ENCODE measurements at regions not wholly inside any gene's neighbourhood (a gene's known extent, or its start where the extent isn't known, plus 50 kb on each side); places are given as distances from the start of the nearest gene placed in this dataset.
A peak's percentile ranks its signal among the peaks of the same experiment; 100 is the strongest.

DNA sequence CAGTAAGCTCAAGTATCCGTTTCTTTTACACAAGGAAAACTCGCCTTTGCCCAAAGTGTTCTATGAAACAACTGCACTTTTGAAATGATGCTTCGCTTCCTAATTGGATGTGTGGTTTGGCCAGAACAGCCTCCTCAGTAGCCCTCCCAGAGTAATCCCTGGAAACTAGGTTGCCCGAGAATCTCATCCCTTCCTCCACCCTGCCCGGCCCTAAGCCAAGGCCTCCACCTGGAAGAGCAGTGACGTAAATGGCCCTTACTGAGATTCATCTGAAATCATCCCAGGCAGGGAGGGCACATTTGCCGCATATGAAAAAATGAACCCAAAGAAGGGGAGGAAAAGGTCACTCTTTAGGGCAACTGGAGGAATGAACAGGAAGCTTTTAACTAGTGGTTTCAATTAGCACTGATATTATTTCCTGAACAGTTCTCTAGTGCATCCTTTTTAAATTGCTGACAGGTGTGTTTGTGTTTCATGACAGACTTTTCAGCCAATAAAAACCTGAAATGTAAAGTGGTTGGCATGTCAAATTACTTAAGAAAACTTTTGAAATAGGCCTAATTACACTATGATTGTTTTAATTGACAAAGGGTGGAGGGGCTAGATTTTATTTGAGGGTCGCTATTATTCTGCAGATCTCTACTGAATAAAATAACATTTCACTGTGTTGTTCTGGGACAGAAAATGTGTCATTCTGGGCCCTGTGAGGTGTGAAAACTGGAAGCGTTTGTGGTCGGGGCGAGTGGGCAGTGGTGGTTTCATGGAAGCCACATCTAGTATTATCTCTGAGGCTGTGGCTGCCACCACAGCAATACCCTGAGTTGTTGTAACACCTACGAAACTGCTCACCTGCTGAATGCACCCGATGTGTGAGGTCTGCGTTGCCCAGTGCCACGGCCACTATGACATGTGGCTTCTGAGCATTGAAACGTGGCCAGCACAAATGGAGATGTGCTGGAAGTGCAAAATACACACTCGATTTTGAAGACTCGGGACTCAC, 112.1 kb downstream of the ZIC5 start:
- DNase-seq, result no peak

DNA sequence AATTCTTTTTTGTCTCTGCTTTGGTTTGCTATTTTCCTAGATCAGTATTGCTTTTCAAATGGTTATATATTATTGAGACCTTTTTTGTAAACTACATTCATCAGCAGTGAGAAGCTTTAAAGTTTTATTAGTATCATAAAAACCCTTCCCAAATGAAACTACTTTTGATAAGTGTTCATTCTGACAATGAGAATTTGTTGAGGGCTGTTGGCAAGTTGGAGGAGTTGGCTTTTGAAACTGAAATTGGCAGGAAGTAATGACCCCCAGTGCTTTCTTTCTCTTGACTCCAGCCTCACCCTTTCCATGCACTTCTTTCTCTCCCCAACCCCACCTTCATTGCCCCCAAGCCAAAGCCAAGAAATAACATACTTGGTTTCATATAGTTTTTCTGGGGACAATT, 113.8 kb downstream of the ZIC5 start:
- no peak for DNase-seq

DNA sequence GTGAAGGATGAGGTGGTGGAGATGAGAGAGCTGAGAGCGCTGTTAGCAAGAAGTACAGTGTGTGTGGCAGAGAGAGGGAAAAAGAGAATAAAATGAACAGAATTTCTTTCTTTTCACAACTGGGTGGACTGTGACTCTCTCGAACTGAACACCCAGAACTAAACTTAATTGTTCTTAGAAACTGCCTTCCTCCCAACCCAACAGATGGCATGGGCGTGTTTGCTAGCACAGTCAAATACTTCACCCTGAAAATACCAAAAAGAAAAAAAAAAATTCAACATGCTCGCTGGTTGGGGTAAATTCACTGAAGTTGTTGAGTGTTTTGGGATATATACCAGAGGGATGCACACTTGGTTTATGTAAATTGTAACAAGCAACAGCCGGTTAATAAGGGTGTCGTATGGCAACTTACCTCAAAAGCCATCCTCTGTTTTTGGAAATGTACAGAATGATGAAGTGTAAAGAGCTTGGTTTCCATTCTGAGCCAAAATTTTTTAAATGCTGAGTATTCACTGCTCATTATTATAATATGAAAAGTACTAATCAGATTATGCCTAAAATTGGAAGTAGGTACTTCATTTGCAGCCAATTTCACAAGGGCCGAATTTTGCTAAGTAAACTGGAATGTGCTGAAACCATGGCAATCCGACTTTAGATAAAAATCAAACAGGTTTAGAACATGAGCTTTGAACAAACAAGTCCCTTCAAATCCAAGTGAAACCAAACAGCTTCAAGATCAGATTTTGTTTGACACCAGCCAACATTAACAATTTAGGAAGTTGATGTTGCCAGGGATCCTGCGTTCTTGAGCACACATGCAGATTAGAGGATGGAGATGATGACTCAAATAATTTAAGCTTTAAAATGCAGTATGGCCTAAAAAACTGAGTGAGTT, 115.8 kb downstream of the ZIC5 start:
- DNase-seq, result peak; percentile 9

DNA sequence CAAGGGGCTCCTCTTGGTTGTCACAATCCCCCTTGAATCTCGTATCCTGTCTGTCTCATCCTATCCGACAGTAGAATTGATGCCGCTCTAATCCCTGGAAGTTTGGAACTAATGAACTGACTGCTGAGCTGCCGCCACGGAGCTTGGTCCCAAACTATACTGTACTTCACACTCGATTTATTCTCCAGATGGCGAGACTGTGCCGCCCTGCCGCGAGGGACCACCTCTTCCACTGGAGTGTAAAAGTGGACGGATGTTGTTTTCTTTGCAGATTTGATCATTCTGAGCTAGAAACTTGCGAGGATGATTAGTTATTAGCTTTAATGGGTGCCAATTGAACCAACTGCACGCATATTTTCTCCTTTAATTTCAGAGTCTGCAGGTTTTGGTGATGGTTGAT, 117.2 kb downstream of the ZIC5 start:
- peak; percentile 15 for DNase-seq

DNA sequence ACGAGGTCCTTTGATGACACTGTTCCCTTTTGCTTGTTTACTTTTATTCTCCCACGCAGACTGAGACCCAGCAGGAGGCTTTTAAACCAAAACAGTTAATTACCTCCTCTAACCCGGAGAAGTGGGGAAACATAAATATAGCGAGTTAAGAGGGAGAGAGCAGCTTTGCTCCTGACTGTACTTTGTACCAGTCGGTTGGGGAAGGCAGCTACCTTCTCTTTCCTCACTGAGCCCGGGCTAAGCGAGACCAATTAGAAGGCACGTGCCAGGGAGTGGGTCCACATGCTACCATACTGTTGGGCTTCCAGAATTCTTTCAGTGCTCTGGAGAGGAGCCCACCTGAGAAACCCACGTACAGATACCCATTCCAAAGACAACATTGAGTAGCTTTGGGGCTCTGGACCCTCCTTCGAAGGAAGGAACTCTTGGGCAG, 124.2 kb downstream of the ZIC5 start:
- no peak for DNase-seq

DNA sequence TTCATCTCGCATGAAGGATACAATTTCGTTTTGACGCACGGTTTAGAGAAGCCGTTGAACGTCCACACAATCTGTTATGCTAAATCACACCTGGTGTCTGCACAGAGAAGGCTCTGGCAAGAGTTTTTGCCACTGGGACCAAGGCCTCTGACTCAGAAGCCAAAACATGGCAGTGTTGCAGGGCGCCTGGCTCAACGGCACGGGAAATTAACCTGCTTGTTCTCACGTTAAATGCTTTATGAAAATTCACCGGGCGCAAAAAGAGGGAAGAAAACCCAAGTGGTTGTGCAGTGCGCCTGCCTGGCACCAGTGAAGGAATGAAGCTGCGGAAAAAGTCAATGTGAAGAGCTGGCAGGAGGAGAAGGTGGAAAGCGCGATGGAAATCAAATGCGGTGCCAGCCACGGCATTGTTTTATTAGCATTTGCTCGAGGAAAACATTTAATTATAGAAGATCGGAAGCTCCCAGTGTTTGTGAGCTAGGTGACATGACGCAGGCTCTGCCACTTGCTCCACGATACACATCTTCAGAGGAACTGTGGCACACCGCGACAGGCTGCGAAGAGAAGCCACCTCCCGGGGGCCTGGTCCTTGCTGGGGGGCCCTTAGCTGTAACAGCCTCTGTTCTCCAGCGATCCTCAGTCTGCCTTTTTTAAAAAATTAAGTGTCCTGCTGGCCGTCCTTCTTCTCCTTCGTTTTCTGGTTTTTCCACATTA, 126.2 kb downstream of the ZIC5 start:
- no peak for DNase-seq

DNA sequence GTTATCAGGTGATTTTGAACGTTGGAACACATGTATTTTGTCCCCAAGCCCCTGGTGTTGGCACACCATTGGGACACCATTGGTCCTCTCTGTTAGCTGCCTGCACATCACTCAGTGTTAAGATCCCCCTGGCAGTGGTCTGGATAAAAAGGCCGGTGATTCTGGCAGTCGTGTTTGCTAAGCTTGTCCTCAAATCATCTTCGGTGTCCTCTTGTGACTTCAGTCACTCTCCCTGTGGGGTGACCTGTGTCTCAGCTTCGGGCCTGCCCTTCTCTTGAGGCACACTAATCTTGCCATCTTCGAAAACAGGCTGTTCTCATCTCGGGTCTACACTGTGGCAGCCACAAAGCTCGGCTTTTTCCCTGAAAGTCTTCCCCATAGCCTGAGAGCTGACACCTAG, 127.1 kb downstream of the ZIC5 start:
- DNase-seq, result no peak

DNA sequence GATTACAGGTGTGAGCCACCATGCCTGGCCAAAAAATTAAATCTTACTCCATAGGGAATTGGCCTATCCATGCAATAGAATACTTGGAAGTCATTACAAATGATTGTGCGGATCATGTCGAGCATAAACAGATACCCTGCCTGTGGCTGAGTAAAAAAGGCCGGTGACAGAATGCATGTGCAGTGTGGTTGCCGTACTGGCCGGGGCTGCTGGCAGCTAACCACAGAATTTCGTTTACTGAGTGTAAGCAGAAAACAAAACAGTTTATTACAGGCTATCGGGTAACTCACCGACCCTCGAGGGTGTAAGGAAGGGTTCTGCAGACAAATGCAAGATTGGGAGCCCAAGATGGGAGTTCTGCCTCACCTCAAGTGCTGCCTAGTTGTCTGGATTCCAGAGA, 127.7 kb downstream of the ZIC5 start:
- DNase-seq, result no peak

DNA sequence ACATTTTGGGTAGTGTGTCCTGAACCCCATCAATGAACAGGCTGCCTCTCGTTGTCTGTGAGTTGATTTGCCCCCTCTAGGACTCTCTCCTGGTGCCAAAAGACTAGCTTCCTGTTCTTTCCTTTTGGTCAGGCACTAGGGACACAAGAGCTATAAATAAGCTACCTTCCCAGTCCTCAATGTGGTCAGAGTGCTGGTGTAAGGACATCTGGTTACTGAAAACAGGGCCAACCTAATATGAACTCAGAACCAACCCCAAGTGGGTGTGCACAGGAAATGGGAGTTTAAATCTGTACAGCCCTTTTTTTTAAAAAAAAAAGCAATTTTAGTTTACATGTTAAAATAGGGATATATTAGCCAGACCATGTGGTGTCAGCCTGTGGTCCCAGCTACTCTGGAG, 129.2 kb downstream of the ZIC5 start:
- DNase-seq, result no peak

DNA sequence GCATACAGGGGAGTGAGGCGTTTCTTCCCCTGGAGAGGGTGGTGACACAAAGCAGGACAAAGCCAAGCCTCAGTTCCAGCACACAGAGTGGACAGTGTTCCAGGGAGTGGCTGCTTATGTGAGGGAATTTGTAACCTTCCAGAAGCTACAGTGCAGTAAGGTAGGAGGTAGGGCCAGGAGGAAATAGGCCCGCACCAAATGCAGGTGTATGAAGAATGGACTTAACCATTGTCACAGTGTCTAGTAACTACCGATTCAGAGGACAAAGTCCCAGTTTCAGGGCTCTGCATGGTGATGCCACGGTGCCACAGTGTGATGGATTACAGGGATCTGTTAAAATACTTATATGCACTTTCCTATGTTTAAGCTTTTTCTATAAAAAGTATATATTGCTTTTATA, 135.3 kb downstream of the ZIC5 start:
- DNase-seq, result no peak

DNA sequence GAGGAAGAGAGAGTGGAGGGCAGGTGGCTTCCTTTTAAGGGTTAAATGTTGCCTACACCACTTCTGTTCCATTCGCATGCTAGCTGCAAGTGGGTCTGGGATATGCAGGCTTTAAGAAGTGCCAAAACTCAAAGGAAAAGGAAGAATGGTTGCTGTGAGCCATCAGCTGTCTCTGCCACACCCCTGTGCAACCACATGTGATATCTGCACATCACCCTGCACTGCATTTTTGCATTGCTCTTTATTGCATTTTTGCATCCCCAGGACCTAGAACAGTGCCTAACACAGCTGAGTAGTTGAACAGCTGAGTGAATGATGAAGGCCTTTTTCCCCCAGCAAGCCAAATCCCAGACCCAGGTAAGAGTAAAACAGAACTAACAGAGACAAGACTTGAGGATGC, 136.1 kb downstream of the ZIC5 start:
- DNase-seq, result no peak

DNA sequence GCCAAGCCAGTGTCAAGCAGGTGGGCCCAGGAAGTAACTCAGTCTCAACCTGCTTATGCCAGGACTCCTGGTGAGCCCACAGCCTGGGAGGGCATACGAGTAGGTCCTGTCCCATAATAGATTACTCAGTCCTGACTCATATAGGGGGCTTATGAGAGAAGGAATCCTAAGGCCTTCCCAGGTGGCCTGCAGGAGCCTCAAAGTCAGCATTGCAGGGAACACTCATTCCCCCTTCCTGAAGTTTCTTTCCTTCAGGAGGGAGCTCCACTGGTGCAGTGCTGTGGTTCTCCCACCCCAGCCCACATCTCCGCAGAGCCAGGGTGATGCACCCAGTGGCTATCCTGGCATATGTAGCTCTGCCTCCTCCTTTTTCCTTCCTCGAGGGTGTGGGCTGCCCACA, 137.3 kb downstream of the ZIC5 start:
- DNase-seq, result no peak

DNA sequence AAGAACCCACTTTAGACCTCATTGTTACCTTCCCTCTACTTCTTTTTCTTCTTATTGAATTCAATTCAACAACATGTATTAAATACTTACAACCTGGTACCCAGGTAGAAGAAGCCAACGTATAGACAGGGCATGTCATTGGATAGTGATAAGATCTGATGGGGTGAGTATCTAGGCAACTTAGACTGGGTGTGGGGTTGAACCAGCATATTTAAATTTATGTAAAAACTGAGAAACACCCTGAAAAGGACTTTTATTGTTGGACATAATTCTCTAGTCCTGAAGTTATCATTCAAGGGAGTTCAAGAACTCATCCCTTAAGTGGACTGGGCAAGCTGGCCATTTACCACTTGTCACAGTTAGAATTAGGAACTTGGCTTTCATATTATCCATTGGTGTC, 139.2 kb downstream of the ZIC5 start:
- DNase-seq, result no peak

DNA sequence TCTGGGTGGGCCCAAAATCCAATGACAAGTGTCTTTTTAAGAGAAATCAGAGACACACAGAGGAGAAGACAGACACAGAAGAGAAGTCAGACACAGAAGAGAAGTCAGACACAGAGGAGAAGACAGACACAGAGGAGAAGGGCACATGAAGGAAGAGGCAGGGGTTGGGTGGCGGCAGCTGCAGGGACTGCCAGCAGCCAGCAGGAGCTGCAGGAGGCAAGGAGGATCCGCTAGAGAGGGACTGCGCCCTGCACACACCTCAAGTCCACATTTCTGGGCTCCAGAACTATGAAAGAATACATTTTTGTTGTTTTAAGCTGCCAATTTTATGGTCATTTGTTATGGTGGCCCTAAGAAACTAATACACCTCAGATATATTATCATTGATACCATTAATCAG, 140.6 kb downstream of the ZIC5 start:
- DNase-seq, result no peak

DNA sequence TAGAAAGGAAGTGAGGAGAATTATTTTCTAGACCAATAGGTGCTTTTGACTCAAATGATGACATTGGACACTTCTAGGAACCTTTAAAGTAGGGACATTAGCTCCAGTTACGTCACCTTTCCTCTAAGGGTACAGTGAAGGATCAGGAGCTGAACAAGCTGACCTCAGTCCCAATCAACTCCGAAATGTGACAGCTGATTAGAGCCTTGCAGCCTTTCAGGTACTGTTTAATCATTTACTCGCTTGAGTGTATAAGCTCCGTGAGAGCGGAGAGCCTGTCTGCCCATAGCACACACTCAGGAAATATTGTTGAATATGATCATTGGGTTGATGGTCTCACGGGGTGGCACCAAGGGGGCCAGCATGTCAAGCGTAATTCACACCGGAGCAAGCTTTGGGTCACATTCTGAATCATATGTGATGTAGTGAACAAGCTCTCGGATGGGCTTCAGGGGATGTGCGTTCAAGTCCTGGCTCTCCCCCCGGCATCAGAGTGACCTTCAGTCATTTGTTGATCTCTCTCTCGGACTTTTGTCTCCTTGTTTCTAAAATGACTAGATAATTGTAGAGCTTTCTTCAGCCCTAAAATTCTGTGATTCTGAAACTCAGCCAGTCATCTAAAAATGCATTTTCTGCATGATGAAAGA, 141.9 kb downstream of the ZIC5 start:
- no peak for DNase-seq

DNA sequence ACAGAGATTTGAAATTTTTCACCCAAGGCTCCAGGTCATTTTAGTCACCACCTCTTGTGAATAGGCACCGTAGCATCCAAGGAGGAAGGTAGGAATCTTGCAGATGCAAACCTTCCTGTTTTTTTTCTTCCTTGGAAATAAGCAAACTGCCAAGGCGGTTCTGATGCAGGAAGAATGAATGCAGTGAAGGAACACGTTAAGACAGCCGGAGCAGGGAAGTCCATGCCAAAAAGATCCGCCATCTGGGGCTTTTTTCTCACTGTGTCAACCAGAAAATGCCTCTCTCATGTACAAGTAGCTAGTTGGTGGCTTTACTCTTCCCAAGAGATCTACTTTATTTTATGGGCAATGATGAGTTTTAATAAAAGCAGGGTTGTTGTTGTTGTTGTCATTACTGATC, 142.4 kb downstream of the ZIC5 start:
- DNase-seq, result no peak

DNA sequence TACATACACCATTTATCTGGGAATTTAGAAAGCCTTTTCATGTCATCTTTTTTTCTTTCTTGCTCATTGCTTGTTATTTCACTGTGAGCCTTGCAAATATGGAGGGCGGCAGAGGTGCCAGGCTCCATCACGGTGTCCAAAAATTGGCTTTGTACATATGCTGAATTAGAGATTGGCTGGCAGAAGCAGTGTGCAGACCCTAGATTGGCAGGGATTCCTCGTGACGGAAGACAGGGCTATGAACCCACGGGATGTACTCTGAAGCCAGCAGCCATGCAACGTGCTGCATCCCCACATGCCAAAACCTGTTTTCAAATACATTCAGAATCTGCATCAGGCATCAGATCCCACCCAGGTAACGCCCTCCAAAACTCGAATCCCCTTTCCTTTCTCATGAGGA, 142.8 kb downstream of the ZIC5 start:
- no peak for DNase-seq

DNA sequence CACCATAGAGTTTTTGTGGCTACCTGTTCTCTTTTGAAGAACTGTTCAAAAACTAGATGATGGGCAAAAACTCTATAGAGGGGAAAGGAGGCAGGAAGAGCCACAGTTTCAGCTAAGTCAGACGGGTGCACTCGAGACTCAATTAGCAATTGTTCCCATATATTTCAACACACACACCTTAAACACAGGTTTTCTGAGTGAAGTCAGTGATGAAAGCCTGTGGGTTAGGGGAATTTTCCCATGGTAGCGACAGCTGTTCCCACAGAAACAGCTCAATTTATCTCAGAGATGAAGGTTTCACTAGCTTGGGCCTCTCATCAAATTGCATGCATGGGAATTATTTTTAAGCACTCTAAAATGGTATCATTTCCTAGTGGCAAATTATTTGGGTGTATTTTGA, 143.4 kb downstream of the ZIC5 start:
- DNase-seq, result no peak

DNA sequence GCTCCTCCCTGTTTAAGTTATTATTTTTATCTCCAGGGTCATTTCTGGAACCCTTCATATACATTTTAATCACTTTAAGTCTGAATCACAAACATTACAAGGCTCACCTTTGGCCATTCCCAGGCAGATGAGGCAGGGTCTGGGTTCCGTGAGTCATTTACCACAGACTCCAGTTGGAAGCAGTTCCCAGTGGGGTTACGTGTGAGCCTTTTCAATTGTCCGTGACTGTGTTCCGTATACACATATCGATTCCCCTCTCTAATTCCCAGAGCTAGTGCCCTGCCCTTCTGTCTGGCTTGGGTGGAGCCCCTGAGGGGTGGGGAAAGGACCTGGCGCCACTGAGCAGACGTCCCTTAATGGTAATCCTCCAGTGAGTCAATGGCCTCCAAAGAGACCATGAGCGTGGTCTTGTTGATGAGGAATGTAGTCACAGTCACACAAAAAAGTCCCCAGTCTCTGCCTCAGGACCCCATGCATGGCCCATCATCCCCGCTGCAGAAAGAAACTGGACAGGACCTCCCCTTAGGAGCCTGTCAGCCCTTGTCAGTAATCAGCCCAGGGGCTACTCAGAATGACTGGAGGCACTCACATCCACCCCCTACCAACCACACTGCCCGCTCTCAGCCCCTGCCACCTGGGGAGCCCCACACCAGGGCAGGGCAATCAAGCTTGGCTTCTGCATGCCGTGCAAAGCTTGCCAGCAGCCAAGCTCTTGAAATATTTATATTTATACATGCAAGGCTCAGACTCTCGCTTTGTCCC, 144.4 kb downstream of the ZIC5 start:
- DNase-seq, result no peak

DNA sequence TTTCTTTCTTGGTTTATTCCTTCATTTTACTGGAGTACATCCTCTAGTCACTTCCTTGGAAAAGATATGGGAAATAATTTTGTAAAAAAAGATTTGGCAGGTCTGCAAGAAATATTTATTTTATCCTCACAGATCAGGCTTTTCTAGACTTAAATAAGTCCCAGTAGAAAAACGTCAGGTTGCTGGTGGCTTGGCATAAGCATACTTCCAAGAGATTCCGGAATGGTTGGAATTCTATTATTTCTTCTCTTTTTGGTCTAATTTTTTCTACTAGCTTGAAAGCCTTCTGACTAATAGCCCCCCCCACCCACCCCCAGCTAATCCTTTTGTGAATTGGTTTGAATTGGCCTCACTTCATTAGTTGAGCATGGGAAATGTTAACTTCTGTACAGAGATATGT, 147.6 kb downstream of the ZIC5 start:
- DNase-seq, result no peak

DNA sequence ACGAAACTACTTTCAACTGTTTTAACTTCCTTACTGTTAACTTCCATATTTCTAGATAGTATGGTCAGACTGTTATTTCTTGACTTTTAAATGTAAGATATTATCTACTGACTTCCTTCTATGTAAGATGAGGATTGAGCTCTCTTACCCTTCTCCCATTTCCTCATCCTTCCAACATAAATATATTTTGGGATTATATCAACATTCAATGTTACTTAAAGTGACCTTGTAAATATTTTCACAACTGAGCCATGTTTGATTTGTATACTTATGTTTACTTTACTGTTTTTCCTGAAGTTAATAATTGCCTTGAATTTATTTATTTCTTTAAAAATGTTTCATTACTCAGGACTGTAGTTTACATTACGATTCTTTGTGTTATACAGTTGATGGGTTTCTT, 148.7 kb downstream of the ZIC5 start:
- no peak for DNase-seq

Measured in tongue (tissue), 1 donor.